Fibroblast of mammary gland (primary cell): ENCODE measurements at regions not wholly inside any gene's neighbourhood (a gene's known extent, or its start where the extent isn't known, plus 50 kb on each side); places are given as distances from the start of the nearest gene placed in this dataset.
A peak's percentile ranks its signal among the peaks of the same experiment; 100 is the strongest.

Source experiments
- DNase-seq: peaks from one replicate; pipeline ENCODE4 v3.0.0-alpha.2; 2010; ENCODE audit warnings: low read depth
- H3K4me3 ChIP-seq: 2 replicates; pipeline ENCODE4 v1.5.1; 2011; ENCODE audit warnings: low read depth, mild to moderate bottlenecking, low read length, moderate library complexity; ENCODE audit not compliant: control insufficient read depth
- CTCF ChIP-seq: conservative IDR thresholded peaks from 2 replicates; pipeline ENCODE4 v1.5.1; 2011; ENCODE audit warnings: low read depth, low read length, inconsistent platforms; ENCODE audit not compliant: control insufficient read depth, insufficient read depth

GRCh38 chr1:170231662-170232061, 85.9 kb downstream of the NTMT2 start:
- no peak for TF ChIP-seq CTCF
- H3K4me3 ChIP-seq, result no peak overlapping the region
- no peak for DNase-seq

- no peak overlapping the region for H3K4me3 ChIP-seq
- DNase-seq, result no peak
- no peak for TF ChIP-seq CTCF
These were observed 93.1 kb downstream of the NTMT2 start for GRCh38 chr1:170238704-170239391.

GRCh38 chr1:170239445-170239844, 93.7 kb downstream of the NTMT2 start:
- no peak for TF ChIP-seq CTCF
- peak; percentile 60 for DNase-seq
- H3K4me3 ChIP-seq, result no peak overlapping the region

GRCh38 chr1:170240409-170240808, 94.7 kb downstream of the NTMT2 start:
- H3K4me3 ChIP-seq, result no peak overlapping the region
- DNase-seq, result no peak
- no peak for TF ChIP-seq CTCF

- no peak for TF ChIP-seq CTCF
- no peak overlapping the region for H3K4me3 ChIP-seq
- DNase-seq, result no peak
These were observed 95.6 kb downstream of the NTMT2 start for GRCh38 chr1:170241266-170241851.

- DNase-seq, result no peak
- no peak overlapping the region for H3K4me3 ChIP-seq
- no peak for TF ChIP-seq CTCF
These were observed 102.2 kb downstream of the NTMT2 start for GRCh38 chr1:170247751-170248521.
